ENCODE measurements at regions not wholly inside any gene's neighbourhood (a gene's known extent, or its start where the extent isn't known, plus 50 kb on each side); places are given as distances from the start of the nearest gene placed in this dataset.

DNA sequence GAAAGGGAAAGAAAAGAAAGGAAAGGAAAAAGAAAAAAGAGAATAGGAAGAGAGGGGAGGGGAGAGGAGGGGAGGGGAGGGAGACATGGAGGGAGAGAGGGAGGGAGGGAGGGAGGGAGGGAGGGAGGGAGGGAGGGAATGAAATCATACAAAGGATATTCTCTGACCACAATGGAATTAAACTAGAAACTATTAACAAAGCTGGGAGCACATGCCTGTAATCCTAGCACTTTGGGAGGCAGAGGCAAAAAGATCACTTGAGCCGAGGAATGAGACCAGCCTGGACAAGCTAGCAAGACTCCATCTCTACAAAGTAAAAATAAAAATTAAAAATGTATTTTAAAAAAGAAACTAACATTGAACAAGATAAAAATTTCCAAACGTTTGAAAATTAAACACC is 62.8 kb downstream of the ILRUN start (continued):
- TF ChIP-seq, protein P1, sequence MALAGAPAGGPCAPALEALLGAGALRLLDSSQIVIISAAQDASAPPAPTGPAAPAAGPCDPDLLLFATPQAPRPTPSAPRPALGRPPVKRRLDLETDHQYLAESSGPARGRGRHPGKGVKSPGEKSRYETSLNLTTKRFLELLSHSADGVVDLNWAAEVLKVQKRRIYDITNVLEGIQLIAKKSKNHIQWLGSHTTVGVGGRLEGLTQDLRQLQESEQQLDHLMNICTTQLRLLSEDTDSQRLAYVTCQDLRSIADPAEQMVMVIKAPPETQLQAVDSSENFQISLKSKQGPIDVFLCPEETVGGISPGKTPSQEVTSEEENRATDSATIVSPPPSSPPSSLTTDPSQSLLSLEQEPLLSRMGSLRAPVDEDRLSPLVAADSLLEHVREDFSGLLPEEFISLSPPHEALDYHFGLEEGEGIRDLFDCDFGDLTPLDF (CRISPR knock-in tag; IDR thresholded peaks at IDR 0.05) = no peak
- TF ChIP-seq, protein P2, sequence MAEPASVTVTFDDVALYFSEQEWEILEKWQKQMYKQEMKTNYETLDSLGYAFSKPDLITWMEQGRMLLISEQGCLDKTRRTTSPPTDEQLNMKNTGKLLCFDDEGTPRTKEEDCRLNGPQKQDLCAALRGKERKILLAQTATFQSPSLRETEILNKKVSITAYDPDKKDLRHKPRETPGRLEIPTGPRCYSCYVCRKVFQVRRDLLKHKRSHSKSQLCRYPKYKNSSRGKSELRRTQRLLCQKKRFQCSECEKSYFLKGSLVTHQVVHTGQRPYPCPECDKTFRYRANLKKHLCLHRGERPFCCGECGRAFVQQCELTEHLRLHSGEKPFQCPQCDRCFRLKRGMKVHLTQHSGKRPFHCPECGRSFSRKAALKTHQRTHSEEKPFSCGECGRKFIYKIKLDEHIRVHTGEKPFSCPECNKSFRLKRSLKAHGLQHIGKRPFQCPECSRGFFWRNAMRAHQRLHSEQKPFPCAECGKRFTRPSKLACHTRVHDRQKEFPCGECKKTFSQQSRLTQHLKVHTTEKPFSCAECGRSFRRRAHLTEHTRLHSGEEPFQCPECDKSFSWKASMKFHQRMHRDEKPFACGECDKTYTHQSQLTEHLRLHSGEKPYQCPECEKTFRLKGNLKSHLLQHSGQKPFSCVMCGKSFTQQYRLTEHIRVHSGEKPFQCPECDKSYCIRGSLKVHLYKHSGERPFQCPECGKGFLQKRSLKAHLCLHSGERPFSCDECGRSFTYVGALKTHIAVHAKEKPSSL (CRISPR knock-in tag; conservative IDR thresholded peaks at IDR 0.05) = no peak
- TF ChIP-seq, protein P3, sequence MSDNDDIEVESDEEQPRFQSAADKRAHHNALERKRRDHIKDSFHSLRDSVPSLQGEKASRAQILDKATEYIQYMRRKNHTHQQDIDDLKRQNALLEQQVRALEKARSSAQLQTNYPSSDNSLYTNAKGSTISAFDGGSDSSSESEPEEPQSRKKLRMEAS (CRISPR knock-in tag; IDR thresholded peaks at IDR 0.05) = no peak

DNA sequence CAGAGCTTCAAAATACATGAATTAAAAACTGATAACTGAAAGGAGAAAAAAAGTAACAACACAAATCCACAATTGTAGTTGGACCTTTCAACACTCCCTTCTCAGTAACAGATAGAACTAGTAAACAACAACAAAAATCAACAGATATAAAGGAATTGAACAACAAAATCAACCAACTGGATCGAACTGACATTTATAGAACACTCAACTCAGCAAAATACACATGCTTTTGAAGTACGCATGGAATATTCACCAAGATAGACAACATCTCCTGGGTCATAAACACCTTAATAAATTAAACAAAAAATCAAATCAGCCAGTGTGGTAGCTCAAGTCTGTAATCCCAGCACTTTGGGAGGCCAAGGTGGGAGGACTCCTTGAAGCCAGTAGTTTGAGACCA is 63.3 kb downstream of the ILRUN start:
- H3K36me3 Mint-ChIP-seq = 0 out of 2 replicates have a peak, but pooled peaks cover 2% of the 10 kb centered on the region
- TF ChIP-seq JUN (CRISPR knock-in tag; IDR thresholded peaks at IDR 0.05) (no peak), FOXP1 (CRISPR knock-in tag; IDR thresholded peaks at IDR 0.05; ENCODE audit: borderline replicate concordance) (no peak), SP1 (CRISPR knock-in tag; conservative IDR thresholded peaks at IDR 0.05) (no peak), ZNF138 (CRISPR knock-in tag; conservative IDR thresholded peaks at IDR 0.05) (no peak), NR3C1 (CRISPR knock-in tag; conservative IDR thresholded peaks at IDR 0.05; ENCODE audit: low read depth) (no peak), ELF4 (CRISPR knock-in tag; IDR thresholded peaks at IDR 0.05; ENCODE audit: low read depth) (no peak)
- TF ChIP-seq, protein P4, sequence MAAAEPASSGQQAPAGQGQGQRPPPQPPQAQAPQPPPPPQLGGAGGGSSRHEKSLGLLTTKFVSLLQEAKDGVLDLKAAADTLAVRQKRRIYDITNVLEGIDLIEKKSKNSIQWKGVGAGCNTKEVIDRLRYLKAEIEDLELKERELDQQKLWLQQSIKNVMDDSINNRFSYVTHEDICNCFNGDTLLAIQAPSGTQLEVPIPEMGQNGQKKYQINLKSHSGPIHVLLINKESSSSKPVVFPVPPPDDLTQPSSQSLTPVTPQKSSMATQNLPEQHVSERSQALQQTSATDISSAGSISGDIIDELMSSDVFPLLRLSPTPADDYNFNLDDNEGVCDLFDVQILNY (CRISPR knock-in tag; IDR thresholded peaks at IDR 0.05) = no peak
- TF ChIP-seq, protein P5, sequence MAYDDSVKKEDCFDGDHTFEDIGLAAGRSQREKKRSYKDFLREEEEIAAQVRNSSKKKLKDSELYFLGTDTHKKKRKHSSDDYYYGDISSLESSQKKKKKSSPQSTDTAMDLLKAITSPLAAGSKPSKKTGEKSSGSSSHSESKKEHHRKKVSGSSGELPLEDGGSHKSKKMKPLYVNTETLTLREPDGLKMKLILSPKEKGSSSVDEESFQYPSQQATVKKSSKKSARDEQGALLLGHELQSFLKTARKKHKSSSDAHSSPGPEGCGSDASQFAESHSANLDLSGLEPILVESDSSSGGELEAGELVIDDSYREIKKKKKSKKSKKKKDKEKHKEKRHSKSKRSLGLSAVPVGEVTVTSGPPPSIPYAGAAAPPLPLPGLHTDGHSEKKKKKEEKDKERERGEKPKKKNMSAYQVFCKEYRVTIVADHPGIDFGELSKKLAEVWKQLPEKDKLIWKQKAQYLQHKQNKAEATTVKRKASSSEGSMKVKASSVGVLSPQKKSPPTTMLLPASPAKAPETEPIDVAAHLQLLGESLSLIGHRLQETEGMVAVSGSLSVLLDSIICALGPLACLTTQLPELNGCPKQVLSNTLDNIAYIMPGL (CRISPR knock-in tag; IDR thresholded peaks at IDR 0.05) = no peak
- no peaks in the 10 kb centered on the region for H3K4me1 Mint-ChIP-seq
- no peak for ATAC-seq
- no peak overlapping the region for H3K4me3 Mint-ChIP-seq
- CTCF ChIA-PET = no interaction called here
- POLR2A ChIA-PET = no interaction called here
- H3K27ac Mint-ChIP-seq = no peak overlapping the region
- no peak for DNase-seq (ENCODE audit: low spot score)
- H3K27me3 Mint-ChIP-seq (ENCODE audit: low read depth) = no peaks in the 10 kb centered on the region
- H3K9me3 Mint-ChIP-seq = no peaks in the 10 kb centered on the region

DNA sequence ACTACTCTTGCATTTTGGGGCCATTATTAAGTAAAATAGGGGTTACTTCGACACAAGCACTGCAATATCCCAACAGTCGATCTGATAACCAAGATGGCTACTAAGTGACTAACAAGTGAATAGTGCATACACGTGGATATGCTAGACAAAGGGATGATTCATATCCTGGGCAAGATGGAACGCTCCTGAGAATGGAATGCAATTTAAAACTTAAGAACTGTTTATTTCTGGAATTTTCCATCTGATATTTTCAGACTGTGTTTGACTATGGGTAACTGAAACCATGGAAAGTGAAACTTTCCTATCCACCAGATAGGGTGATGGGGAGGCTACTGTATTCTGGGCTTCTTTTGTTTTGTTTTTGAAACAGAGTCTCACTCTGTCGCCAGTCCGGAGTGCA is 66.5 kb downstream of the ILRUN start:
- no peak for DNase-seq (ENCODE audit: low spot score)
- no peak for ATAC-seq
- H3K4me3 Mint-ChIP-seq = no peak overlapping the region
- no peaks in the 10 kb centered on the region for H3K4me1 Mint-ChIP-seq
- H3K27ac Mint-ChIP-seq = no peak overlapping the region
- CTCF ChIA-PET = no interaction called here
- no peaks in the 10 kb centered on the region for H3K27me3 Mint-ChIP-seq (ENCODE audit: low read depth)
- H3K36me3 Mint-ChIP-seq = no peaks in the 10 kb centered on the region
- no peaks in the 10 kb centered on the region for H3K9me3 Mint-ChIP-seq
- POLR2A ChIA-PET = no interaction called here
- TF ChIP-seq ELF4 (CRISPR knock-in tag; IDR thresholded peaks at IDR 0.05; ENCODE audit: low read depth) (no peak), RELA (CRISPR knock-in tag; IDR thresholded peaks at IDR 0.05; ENCODE audit: borderline replicate concordance) (no peak), ZNF396 (CRISPR knock-in tag; IDR thresholded peaks at IDR 0.05; ENCODE audit: borderline replicate concordance) (no peak), ZNF232 (CRISPR knock-in tag; IDR thresholded peaks at IDR 0.05) (no peak), HMGA2 (CRISPR knock-in tag; IDR thresholded peaks at IDR 0.05) (no peak), NFE2L1 (CRISPR knock-in tag; IDR thresholded peaks at IDR 0.05) (no peak), TEAD1 (CRISPR knock-in tag; IDR thresholded peaks at IDR 0.05) (no peak), JAZF1 (CRISPR knock-in tag; IDR thresholded peaks at IDR 0.05) (no peak), ZNF138 (CRISPR knock-in tag; conservative IDR thresholded peaks at IDR 0.05) (no peak), CREB1 (CRISPR knock-in tag; IDR thresholded peaks at IDR 0.05) (no peak), SOX15 (CRISPR knock-in tag; IDR thresholded peaks at IDR 0.05) (no peak)
- TF ChIP-seq, protein P6, sequence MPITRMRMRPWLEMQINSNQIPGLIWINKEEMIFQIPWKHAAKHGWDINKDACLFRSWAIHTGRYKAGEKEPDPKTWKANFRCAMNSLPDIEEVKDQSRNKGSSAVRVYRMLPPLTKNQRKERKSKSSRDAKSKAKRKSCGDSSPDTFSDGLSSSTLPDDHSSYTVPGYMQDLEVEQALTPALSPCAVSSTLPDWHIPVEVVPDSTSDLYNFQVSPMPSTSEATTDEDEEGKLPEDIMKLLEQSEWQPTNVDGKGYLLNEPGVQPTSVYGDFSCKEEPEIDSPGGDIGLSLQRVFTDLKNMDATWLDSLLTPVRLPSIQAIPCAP (CRISPR knock-in tag; IDR thresholded peaks at IDR 0.05) = no peak
- TF ChIP-seq, protein P7, sequence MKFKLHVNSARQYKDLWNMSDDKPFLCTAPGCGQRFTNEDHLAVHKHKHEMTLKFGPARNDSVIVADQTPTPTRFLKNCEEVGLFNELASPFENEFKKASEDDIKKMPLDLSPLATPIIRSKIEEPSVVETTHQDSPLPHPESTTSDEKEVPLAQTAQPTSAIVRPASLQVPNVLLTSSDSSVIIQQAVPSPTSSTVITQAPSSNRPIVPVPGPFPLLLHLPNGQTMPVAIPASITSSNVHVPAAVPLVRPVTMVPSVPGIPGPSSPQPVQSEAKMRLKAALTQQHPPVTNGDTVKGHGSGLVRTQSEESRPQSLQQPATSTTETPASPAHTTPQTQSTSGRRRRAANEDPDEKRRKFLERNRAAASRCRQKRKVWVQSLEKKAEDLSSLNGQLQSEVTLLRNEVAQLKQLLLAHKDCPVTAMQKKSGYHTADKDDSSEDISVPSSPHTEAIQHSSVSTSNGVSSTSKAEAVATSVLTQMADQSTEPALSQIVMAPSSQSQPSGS (CRISPR knock-in tag; IDR thresholded peaks at IDR 0.05; ENCODE audit: borderline replicate concordance, low read depth) = no peak
- TF ChIP-seq, protein P8, sequence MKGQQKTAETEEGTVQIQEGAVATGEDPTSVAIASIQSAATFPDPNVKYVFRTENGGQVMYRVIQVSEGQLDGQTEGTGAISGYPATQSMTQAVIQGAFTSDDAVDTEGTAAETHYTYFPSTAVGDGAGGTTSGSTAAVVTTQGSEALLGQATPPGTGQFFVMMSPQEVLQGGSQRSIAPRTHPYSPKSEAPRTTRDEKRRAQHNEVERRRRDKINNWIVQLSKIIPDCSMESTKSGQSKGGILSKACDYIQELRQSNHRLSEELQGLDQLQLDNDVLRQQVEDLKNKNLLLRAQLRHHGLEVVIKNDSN (CRISPR knock-in tag; IDR thresholded peaks at IDR 0.05) = no peak
- TF ChIP-seq, protein P9, sequence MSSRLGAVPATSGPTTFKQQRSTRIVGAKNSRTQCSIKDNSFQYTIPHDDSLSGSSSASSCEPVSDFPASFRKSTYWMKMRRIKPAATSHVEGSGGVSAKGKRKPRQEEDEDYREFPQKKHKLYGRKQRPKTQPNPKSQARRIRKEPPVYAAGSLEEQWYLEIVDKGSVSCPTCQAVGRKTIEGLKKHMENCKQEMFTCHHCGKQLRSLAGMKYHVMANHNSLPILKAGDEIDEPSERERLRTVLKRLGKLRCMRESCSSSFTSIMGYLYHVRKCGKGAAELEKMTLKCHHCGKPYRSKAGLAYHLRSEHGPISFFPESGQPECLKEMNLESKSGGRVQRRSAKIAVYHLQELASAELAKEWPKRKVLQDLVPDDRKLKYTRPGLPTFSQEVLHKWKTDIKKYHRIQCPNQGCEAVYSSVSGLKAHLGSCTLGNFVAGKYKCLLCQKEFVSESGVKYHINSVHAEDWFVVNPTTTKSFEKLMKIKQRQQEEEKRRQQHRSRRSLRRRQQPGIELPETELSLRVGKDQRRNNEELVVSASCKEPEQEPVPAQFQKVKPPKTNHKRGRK (CRISPR knock-in tag; IDR thresholded peaks at IDR 0.05; ENCODE audit: borderline replicate concordance) = no peak

All from WTC11 (cell line).